ENCODE measurements at regions not wholly inside any gene's neighbourhood (a gene's known extent, or its start where the extent isn't known, plus 50 kb on each side); places are given as distances from the start of the nearest gene placed in this dataset.

GRCh38 chr12:84157170-84157569, 755.4 kb downstream of the SLC6A15 start:
- no peak for TF ChIP-seq CTCF (IDR thresholded peaks at IDR 0.05)
- TF ChIP-seq EZH2 (IDR thresholded peaks at IDR 0.05; ENCODE audit: borderline replicate concordance, insufficient read depth, low read depth, low read length, poor library complexity, severe bottlenecking): no peak

All from B cell (primary cell).